ENCODE measurements at regions not wholly inside any gene's neighbourhood (a gene's known extent, or its start where the extent isn't known, plus 50 kb on each side); places are given as distances from the start of the nearest gene placed in this dataset.

DNA sequence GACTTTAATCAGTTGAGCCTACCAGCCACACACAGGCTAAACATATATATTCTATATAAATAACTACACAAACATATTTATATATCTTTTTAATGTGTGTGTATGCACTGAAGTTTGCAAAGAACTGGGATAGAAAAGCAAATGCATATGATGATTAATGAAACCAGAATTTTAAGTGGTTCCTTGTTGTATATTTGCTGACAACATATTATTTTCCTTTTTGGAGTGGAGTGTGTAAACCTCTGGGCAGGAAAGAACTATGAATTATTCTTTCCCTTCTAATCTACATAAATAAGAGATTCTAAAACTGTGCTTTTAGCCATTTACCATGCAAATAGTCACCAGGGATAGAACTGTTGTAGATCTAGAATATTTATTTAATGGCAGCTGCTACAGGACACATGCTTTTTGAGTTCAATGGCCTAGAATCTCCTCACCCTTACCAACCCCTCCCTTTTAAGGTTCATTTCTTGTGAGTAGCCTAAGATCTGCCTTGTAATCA is 187.6 kb downstream of the BACH1 start:
- Histone ChIP-seq H3K9me3 (ENCODE audit: low read depth, low read length, poor library complexity, severe bottlenecking) (no peaks in the 10 kb centered on the region), H3K4me3 (ENCODE audit: low read depth, low read length, poor library complexity, severe bottlenecking) (no peak overlapping the region), H3K27ac (ENCODE audit: low read depth, low read length, poor library complexity, severe bottlenecking) (no peak overlapping the region), H3K4me1 (ENCODE audit: insufficient read depth, low read length, poor library complexity, severe bottlenecking) (no peaks in the 10 kb centered on the region), H3K27me3 (replicated peaks; ENCODE audit: insufficient read depth, low read depth, low read length, poor library complexity) (no peaks in the 10 kb centered on the region), H3K36me3 (ENCODE audit: insufficient read depth, low read length, poor library complexity, severe bottlenecking) (no peaks in the 10 kb centered on the region)
- BruUV-seq (replicated peaks): no TSS peak
- DNase-seq (ENCODE audit: low spot score): no peak
- intact Hi-C loops (cut with micrococcal nuclease; ENCODE audit: unreplicated experiment): no loop called here
- ChIA-PET POLR2A (ENCODE audit: low non-redundant PET) (no interaction called here), CTCF (no interaction called here)
- TF ChIP-seq EZH2 (IDR thresholded peaks at IDR 0.05; ENCODE audit: borderline replicate concordance, low read depth, low read length, poor library complexity, severe bottlenecking): no peak
- TF ChIP-seq, protein P1, sequence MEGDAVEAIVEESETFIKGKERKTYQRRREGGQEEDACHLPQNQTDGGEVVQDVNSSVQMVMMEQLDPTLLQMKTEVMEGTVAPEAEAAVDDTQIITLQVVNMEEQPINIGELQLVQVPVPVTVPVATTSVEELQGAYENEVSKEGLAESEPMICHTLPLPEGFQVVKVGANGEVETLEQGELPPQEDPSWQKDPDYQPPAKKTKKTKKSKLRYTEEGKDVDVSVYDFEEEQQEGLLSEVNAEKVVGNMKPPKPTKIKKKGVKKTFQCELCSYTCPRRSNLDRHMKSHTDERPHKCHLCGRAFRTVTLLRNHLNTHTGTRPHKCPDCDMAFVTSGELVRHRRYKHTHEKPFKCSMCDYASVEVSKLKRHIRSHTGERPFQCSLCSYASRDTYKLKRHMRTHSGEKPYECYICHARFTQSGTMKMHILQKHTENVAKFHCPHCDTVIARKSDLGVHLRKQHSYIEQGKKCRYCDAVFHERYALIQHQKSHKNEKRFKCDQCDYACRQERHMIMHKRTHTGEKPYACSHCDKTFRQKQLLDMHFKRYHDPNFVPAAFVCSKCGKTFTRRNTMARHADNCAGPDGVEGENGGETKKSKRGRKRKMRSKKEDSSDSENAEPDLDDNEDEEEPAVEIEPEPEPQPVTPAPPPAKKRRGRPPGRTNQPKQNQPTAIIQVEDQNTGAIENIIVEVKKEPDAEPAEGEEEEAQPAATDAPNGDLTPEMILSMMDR (conservative IDR thresholded peaks at IDR 0.05; ENCODE audit: low read depth, low read length): no peak

Measured in A673 (cell line).